NCI-H146 treated with DMSO at 0.1 percent for 48 hours (cell line): ENCODE measurements at regions not wholly inside any gene's neighbourhood (a gene's known extent, or its start where the extent isn't known, plus 50 kb on each side); places are given as distances from the start of the nearest gene placed in this dataset.
"Not testable (repeated sequence)": the region's sequence is repeated elsewhere in the genome, so short reads cannot be mapped to it uniquely, and the experiment has no call there.

ENCODE experiments used
- DNase-seq: peaks from one replicate; lab custom pipeline; 2025; ENCODE audit not compliant: unreplicated experiment; lab: John Stamatoyannopoulos, UW

DNA sequence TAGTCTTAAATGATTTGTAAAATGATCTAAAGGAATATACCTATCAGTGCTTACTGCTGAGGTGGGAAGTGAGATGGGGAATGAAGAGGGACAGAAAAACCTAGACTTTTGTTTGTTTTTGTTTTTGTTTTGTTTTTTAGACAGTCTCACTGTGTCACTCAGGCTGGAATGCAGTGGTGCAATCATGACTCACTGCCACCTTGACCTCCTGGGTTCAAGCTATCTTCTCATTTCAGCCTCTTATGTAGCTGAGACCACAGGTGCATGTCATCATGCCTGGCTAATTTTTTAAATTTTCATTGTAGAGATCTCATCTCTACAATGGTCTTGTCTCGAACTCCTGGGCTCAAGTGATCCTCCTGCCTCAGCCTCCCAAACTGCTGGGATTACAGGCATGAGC, 116.4 kb upstream of the SEM1 start:
- no peak for DNase-seq

DNA sequence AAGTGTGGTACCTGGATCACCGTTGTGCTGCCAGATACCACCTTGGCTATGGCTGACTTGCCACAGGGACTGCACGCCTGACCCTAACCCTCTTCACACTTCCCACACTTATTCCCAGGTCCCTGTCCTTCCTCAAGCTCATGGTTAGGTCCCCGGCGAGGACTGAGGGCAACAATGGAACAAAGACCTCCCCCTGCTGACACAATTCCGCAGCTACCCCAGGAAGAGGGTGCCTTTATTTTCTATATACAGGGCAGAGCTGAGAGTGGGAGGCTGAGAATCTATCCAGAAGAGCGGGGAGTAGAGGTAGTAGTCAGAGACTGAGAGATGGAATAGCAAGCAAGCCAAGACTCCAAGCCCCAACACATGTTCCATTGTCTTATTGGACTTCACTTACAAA, 118.1 kb upstream of the SEM1 start:
- no peak for DNase-seq

DNA sequence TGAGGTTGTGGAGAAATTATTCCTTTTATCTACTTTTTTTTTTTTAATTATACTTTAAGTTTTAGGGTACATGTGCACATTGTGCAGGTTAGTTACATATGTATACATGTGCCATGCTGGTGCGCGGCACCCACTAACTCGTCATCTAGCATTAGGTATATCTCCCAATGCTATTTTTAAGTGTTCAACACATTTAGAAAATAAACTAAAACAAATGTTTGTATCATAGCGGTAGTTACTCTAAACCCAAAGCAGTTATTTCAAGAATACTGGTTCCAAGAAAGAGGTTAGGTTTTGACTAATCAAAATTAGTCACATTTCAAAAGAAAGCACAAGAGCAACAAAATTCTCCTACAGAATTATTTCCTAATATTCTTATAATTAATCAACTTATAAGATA, 119.5 kb upstream of the SEM1 start:
- not testable (repeated sequence) for DNase-seq

DNA sequence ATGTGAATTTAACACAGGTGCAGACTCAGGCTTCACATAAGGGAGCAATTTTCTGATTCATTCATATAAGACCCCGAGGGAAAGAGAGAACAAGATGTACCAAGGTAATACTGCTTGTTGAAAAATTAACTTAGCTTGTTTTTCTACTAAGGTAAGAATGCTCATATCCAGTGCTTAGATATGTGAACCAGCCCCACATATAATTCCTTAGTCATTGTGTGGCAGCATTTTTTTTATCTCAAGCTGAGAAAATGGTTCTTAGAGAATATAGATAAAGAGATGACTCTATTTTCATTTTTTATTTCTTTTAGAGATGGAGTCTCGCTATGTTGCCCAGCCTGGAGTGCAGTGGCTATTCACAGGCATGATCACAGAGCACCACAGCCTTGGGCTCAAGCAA, 121.8 kb upstream of the SEM1 start:
- DNase-seq = no peak

DNA sequence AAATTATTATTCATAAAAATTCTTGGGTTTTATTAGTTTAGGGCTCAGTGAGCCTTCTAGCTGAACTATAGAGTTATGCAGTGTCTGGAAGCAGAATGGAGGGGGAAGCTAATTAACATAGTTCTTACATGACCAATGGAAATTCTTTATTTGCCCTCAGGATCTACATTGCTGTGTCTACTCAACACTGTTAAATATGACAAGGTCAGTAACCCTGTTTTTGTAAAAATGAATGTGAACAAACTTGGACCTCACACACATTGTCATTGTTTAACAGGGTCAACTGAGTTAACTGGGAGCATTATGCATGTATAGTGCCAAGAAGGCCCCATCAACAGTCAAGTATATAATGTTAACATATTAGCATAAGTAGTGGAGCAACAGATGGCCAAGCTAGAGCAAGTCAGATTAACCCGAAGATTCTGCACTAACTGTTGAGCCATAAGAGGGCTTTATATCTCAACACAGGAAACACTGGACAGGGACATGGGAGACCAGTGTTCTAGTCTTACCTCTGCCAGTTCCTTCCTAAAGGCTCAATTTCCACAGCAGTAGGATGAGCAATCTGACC, 122.5 kb upstream of the SEM1 start:
- DNase-seq = no peak

DNA sequence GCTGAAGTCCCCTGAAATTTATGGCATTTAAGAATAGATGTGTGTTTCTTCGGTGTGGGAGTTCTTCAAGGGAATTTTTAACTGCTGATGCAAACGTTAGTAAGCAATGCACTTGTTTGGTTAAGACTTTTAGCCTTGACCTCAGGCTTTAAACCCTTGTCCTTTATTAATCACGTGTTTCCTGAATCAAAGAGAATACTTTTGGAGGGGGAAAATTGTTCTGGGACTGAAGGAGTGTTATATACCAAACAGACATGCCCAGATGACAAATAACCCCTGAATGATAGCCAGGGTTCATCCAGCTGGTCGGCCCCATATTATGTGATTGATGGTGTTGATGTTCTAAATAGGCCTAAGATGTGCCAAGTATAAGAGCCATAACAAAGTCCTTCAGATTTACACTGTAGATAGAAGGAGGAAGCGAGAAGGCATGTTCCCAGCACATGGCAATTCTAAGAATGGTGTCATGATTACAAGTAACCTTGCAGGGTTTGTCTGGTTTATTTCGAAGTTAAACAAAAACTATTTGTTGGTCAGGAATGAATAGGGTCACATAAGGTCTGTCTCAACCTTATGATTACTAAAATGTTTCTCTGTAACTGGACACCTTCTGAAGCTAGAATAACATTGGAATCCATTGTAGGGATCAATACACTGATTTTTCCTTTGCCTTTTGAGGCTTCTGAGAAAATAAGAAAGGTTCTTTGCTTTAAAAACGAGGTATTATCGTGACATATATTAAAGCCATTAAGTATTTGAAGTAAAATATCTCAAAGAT, 124.2 kb upstream of the SEM1 start:
- DNase-seq = no peak

DNA sequence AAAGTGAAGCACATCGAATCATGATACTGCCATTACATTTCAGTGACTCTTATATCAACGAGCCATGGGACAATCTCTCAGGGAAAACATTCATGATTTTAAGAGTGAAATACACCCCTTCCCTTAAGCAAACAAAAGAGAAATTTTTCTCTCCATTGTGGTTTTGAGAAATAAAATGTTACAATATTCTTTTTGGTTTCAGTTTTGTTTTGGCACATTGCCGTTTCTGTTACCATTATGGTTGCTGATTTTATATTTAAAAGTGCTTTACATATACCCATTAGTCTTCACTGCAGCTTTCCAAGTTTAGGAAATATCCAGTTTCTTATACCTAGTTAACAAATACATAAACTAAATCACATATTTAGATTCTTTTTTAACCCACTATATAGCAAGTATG, 126.8 kb upstream of the SEM1 start:
- no peak for DNase-seq

DNA sequence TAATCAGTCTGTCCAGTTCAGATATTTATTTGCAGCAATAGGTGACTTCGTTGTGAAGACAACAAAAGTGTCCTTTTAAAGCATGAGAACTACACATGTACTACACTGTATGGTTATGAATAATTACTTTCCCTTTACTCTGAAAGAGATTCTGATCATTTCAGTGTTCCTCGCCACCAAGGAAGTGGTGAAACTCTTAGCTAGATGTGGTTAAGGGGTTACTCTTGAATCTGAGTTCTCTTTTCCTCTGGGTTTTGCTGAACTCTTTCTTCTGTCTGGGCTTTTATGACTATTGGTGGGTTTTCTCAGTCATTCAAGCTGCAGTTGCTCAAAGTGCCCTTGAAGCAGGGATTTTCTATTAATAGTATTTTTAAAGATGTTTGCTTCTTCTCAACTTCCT, 127.9 kb upstream of the SEM1 start:
- DNase-seq = no peak

DNA sequence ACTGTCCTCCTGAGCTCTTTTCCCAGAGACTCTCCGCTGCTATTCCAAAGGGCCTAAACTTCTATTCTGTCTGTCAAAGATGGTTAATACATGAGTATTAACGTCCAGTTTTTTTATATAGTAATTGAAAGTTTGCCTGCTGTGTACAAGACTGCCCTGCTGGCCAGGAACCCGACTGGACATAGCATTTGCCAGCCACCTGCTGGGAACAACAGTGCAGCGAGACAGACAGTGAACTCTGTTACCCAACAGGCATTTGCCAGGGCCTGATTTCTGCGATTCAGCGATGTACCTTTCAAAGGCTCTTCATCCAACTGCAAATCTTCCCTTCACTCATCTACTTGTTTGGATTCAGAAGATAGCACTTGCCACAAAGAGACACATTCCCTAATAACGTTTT, 128.8 kb upstream of the SEM1 start:
- no peak for DNase-seq

DNA sequence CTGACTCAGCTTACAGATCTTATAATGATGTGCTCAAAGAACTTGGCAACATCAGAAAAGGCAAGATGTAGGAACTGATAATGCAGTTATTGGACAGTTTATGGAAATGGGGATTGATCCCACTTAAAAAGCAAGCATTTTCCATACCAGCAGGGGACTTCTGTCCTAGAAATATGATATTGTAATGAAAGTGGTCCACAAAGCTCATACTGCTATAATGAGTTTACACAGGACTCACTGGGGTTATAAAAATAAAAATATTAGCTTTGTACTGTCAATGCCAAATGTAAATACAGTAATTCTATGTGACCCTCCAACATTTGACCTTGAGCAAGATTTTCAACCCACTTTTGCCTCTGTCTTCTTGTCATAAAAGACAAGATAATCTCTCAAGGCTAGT, 145.5 kb upstream of the SEM1 start:
- peak; percentile 93 for DNase-seq

DNA sequence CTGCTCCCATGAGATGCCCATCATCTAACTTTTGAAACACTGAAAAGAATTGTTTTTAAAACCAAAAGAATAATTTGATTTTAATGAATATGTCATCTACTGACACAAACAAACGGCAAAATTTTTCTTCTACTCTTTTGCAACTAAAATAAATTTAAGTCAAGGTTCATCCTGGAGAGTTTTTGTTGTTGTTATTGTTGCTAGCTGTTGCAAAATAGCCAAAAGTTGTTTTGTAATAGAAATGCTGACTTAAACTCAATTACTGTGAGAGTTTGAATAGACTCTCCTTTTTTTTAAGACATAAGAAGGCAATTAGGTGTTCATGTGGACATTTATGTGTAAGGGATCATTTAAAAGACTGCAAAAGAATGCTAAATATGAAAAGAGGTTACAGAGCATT, 146.0 kb upstream of the SEM1 start:
- DNase-seq = no peak

DNA sequence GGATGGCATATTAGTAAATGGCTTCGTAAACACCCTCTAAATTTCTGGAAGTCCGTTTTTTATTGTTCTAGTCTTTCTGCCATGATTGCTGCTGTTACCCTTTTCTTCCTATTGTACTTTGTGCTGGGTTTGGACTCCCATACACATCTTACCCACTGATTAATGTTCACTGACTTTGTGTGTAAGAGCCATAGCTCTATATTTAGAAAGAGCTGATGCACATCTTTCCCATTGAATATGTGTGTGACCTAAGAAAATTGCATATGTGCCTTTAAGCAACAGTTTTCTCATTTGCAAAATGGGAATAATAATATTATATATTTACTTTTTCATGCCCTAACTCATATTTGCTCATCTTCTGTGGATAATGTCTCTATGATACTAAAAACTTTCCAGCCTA, 135.8 kb upstream of the DLX6 start:
- no peak for DNase-seq

DNA sequence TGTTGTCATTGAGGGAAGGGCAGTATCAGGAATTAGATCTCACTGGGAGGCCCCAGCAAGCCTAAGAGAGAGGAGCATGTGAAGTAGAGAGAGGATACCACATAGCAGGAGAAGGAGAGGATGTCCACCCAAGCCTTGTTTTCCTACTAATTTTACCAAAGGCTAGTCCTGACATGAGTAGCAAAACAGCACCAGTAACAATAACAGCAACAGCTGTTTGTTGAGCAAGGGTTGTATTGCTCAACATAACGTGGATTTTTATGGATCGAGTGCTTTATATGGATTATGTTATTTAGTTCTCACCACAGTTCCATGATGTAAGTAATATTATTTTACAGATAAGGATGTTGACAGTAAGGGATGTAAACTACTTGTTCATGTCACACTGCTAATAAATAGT, 135.2 kb upstream of the DLX6 start:
- no peak for DNase-seq

DNA sequence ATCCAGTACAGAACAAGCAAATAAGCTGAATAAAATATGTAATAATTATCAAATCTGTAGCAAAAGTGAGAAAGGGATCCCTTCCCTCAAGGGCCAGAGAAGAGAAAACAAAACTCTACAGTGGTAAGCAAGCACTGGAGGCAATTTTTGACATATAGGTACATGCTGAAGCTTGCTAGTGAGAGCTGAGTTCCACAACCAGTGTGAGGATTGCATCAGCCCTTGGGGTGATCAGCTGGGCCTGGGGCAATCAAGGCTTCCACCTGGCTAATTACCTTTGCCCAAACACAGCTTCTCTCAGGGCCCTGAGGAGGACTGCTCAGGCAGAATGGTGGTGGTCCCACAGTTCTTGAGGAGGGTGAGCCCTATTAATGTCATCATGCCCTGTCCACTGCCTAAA, 134.4 kb upstream of the DLX6 start:
- DNase-seq = peak; percentile 58

DNA sequence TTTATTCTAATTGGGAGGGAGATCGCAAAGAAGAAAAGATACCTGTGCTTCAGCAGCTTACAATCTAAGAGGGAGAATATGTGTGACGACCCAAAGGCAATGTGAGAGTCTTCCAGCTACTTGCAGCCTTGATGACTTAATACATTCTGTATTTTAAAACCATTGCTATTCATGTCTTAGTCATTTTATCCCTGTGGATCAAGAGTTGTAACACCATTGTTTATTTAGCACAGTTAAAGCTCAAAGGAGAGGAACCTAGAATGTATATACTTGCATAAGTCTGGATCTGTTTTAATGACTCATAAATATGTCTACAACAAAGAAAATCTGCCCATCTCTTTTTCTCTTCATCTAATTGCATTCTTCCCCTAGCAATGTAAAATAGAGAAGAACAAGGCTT, 117.9 kb upstream of the DLX6 start:
- DNase-seq = no peak

DNA sequence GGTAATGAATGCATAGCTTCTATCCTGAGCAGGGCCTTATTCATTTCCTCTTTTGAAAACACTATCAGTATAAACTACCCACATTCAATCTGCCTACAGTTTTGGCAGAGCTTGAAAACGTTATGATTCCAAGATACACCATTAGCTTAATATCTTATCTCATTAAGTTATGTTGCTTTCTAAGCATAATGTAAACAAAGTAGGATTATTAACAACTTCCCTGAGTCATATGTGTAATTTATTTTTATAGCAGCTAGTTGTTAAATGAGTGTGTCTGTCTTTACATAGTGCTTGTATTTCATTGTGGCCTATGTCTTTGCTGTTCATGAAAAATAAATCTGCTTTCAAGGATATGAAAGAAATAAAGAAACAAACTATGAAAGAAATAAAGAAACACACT, 106.2 kb upstream of the DLX6 start:
- DNase-seq = no peak

DNA sequence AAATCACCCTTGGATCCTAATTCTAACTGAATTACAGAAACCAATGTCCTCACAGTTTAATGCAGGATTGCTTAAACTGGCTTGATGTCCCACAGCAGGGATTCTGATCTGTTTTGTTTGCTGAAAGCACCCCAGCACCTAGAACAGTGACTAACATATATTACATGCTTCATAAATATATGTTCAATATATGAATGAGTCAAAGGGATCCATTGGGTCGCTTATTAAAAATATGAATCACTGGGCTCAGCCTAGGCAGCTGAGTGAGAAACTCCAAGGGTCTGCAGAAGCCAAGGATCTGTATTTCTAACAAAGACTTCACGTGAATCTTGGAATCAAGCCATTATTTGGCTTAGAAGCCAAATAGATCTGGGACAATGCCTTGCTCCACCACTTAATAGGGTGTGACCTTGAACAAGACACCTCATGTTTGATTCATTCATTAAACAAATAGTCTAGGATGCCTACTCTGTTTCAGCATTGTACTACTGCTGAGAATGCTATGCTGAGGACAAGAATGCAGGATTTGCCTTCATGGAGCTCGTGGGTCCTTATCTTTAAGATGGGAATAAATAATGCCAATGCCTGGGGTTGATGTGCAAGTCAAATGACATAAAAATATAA, 103.4 kb upstream of the DLX6 start:
- DNase-seq = peak; percentile 65

DNA sequence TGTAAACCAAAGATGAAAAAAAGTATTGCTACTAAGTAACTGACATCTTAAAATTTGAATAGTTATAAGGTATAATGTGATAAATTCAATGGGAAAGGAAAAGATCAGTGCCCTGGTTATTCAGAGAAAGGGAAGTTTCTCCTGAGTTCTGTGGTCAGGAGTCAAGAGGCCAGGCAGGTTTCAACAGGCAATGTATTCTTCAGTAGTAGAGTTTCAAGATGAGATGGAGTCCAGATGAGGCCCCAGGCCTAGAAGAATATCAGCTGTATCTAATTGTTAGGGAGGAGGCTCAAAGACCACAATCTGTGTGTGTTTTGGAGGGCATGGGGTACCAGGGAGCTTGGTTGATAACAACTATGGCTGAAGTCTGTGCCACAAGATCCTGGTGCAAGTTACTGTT, 101.4 kb upstream of the DLX6 start:
- no peak for DNase-seq

DNA sequence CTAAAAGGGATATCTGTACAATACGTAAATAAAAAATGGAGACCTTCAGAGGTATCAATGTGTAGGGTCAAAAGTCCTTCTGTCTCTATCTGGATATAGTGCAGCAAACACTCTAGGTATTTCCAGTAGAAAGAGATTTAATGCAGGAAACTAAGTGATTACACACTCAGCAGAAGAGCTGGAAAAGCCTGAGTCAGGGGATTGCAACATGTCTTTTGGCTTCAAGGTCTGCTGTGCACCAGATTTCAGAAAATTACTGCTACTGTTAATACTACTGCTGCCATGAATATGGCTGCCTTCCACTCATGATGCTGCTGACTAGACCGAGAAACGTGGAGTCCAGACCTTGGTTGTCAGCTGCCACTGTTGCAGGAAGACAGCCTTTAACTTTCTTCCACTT, 94.9 kb upstream of the DLX6 start:
- no peak for DNase-seq

DNA sequence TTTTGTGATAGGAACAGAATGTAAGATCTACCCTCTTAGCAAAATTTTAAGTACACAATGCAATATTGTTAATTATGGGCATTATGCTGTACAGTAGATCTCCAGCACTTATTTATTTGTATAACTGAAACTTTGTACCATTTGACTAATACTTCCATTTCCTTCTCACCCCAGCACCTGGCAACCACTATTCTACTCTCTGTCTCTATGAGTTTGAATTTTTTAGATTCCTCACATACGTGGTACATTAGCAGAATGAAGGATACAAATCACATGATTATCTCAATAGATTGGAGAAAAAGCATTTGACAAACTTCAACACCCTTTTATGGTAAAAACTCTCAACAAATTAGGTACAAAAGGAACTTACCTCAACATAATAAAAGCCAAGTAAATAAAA, 90.3 kb upstream of the DLX6 start:
- no peak for DNase-seq

DNA sequence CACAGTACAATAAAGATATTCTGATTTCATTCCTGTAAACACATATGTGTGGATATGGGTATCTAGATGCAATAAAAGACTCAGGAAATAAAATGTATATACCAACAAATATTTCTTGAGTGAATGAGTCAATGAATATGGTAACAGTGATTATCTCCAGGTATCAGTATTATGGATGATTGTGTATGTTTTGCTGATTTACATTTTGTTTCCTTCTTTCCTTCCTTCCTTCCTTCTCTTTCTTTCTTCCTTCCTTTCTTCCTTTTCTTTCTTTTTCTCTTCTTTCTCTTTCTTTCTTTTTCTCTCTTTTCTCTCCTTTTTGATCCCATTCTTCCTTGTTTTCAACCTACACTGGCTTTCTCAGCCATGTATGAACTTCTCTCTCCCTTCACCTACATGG, 85.3 kb upstream of the DLX6 start:
- no peak for DNase-seq

DNA sequence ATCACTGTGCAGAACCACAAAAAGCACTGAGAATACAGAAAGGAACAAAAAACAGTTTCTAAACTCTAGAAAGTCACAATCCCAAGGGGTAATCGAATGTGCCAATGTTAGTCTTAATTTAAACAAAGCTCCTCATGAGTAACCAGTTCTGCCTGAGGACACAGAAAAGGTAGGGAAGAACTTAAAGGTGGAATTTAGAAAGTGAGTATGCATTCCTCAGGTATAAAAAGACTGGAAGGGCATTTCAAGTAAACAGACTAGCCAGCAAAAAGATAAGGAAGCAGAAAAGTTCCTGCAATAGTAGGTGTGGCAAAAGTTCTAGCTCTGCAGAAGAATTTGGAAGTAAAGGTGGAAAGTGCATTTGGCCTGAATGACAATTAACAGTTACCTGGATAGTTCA, 84.6 kb upstream of the DLX6 start:
- no peak for DNase-seq

DNA sequence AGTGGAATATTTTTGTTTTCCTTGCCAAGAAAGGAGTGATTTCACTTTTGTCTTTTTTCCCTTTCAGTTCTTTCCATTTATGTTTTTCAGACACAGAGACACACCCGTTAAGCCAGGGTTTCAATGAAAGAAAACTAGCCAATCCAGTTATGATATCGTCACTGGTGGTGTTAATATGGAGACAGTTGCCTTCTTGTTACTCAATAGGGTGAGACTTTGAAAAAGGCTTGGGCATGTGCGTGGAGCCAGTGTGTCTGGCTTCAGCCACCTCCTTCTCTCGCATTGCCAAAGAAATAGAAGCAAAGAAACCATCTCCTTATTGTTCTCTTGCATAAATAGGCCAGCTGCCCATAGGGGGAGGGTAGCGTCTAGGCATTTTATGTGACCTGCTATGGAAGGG, 84.1 kb upstream of the DLX6 start:
- DNase-seq = no peak
